NB4 (cell line): ENCODE measurements at regions not wholly inside any gene's neighbourhood (a gene's known extent, or its start where the extent isn't known, plus 50 kb on each side); places are given as distances from the start of the nearest gene placed in this dataset.

Experiments used
- MYC ChIP-seq: IDR thresholded peaks from 2 replicates; pipeline ENCODE4 v1.6.1; 2011; ENCODE audit warnings: low read depth, low read length
- POLR2A ChIP-seq: IDR thresholded peaks from 2 replicates; pipeline ENCODE4 v1.6.1; 2011; ENCODE audit warnings: mild to moderate bottlenecking; ENCODE audit not compliant: insufficient read length; ENCODE audit errors: extremely low read depth
- TF ChIP-seq, protein P1 (sequence below): IDR thresholded peaks from one replicate; pipeline ENCODE4 v1.5.1; 2012; ENCODE audit warnings: low read depth, low read length

DNA sequence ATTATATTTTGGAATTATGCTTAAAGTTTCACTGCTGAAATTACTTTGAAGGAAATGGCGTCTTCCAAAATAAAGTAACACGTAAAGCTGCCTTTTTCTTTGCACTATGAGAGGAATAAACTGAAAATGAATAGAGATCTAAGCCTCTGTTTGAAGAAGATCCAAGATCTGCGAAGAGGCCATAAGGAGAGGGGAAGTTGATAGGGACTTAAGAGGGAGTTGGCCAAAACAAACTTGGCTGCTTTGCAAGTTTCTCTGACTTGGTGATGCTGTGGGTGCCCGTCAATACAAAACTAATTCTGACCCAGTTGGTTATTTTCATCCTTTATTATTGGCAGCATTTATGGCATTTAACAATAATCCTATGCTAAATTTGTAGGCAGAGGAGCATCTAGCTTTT, 190.2 kb upstream of the GBE1 start:
- TF ChIP-seq, protein P1, sequence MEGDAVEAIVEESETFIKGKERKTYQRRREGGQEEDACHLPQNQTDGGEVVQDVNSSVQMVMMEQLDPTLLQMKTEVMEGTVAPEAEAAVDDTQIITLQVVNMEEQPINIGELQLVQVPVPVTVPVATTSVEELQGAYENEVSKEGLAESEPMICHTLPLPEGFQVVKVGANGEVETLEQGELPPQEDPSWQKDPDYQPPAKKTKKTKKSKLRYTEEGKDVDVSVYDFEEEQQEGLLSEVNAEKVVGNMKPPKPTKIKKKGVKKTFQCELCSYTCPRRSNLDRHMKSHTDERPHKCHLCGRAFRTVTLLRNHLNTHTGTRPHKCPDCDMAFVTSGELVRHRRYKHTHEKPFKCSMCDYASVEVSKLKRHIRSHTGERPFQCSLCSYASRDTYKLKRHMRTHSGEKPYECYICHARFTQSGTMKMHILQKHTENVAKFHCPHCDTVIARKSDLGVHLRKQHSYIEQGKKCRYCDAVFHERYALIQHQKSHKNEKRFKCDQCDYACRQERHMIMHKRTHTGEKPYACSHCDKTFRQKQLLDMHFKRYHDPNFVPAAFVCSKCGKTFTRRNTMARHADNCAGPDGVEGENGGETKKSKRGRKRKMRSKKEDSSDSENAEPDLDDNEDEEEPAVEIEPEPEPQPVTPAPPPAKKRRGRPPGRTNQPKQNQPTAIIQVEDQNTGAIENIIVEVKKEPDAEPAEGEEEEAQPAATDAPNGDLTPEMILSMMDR, result no peak
- TF ChIP-seq POLR2A (no peak), MYC (no peak)
